ENCODE measurements at regions not wholly inside any gene's neighbourhood (a gene's known extent, or its start where the extent isn't known, plus 50 kb on each side); places are given as distances from the start of the nearest gene placed in this dataset.

GRCh38 chr14:30373053-30373452, 185.9 kb upstream of the G2E3 start:
- DNase-seq (ENCODE audit: low spot score in 2 of 2, unreplicated experiment in 2 of 2) = no peak
- no peak for TF ChIP-seq CTCF (IDR thresholded peaks at IDR 0.05; ENCODE audit: unreplicated experiment)
- Mint-ChIP-seq H3K27me3 (ENCODE audit: low read depth) (peaks cover 19% of the 10 kb centered on the region), H3K36me3 (no peaks in the 10 kb centered on the region), H3K9me3 (no peaks in the 10 kb centered on the region), H3K27ac (no peak overlapping the region), H3K4me3 (no peak overlapping the region), H3K4me1 (no peaks in the 10 kb centered on the region)

- Mint-ChIP-seq H3K27ac (no peak overlapping the region), H3K4me1 (no peaks in the 10 kb centered on the region), H3K36me3 (no peaks in the 10 kb centered on the region), H3K4me3 (no peak overlapping the region), H3K27me3 (ENCODE audit: low read depth) (peaks cover 22% of the 10 kb centered on the region), H3K9me3 (no peaks in the 10 kb centered on the region)
- no peak for DNase-seq (ENCODE audit: low spot score in 2 of 2, unreplicated experiment in 2 of 2)
- TF ChIP-seq CTCF (IDR thresholded peaks at IDR 0.05; ENCODE audit: unreplicated experiment) = no peak
These were observed 185.4 kb upstream of the G2E3 start for GRCh38 chr14:30373526-30373925.

GRCh38 chr14:30375296-30375892, 183.6 kb upstream of the G2E3 start:
- H3K27ac Mint-ChIP-seq = no peak overlapping the region
- H3K9me3 Mint-ChIP-seq = no peaks in the 10 kb centered on the region
- no peak overlapping the region for H3K4me3 Mint-ChIP-seq
- DNase-seq (ENCODE audit: low spot score in 2 of 2, unreplicated experiment in 2 of 2) = peak in 1 of 2 experiments; percentile 65
- no peaks in the 10 kb centered on the region for H3K36me3 Mint-ChIP-seq
- H3K27me3 Mint-ChIP-seq (ENCODE audit: low read depth) = peaks cover 23% of the 10 kb centered on the region
- TF ChIP-seq CTCF (IDR thresholded peaks at IDR 0.05; ENCODE audit: unreplicated experiment) = peak; percentile 76
- no peaks in the 10 kb centered on the region for H3K4me1 Mint-ChIP-seq

GRCh38 chr14:30381861-30382480, 177.0 kb upstream of the G2E3 start:
- H3K9me3 Mint-ChIP-seq = no peaks in the 10 kb centered on the region
- H3K4me3 Mint-ChIP-seq = no peak overlapping the region
- no peak for TF ChIP-seq CTCF (IDR thresholded peaks at IDR 0.05; ENCODE audit: unreplicated experiment)
- DNase-seq (ENCODE audit: low spot score in 2 of 2, unreplicated experiment in 2 of 2) = no peak
- no peaks in the 10 kb centered on the region for H3K4me1 Mint-ChIP-seq
- H3K27ac Mint-ChIP-seq = no peak overlapping the region
- H3K36me3 Mint-ChIP-seq = no peaks in the 10 kb centered on the region
- H3K27me3 Mint-ChIP-seq (ENCODE audit: low read depth) = peaks cover 20% of the 10 kb centered on the region

GRCh38 chr14:30385925-30386324, 173.0 kb upstream of the G2E3 start:
- H3K9me3 Mint-ChIP-seq = no peaks in the 10 kb centered on the region
- no peak for TF ChIP-seq CTCF (IDR thresholded peaks at IDR 0.05; ENCODE audit: unreplicated experiment)
- no peak overlapping the region for H3K4me3 Mint-ChIP-seq
- H3K36me3 Mint-ChIP-seq = no peaks in the 10 kb centered on the region
- no peak overlapping the region for H3K27ac Mint-ChIP-seq
- peaks cover 3% of the 10 kb centered on the region for H3K4me1 Mint-ChIP-seq
- no peak for DNase-seq (ENCODE audit: low spot score in 2 of 2, unreplicated experiment in 2 of 2)
- H3K27me3 Mint-ChIP-seq (ENCODE audit: low read depth) = peaks cover 24% of the 10 kb centered on the region
